ENCODE measurements at regions not wholly inside any gene's neighbourhood (a gene's known extent, or its start where the extent isn't known, plus 50 kb on each side); places are given as distances from the start of the nearest gene placed in this dataset.

GRCh38 chr6:169340395-169340794 lies 86.7 kb upstream of the THBS2 start:
- Histone ChIP-seq H3K27me3 (ENCODE audit: control insufficient read depth in 2 of 2, insufficient read depth in 2 of 2, low read length in 2 of 2) (no peaks in the 10 kb centered on the region), H3K27ac (ENCODE audit: insufficient read depth, low read depth, low read length) (no peak overlapping the region), H3K9ac (replicated peaks; ENCODE audit: extremely low read depth, insufficient read depth, low read length) (no peak overlapping the region), H3K4me3 (replicated peaks in 1 of 3; ENCODE audit: insufficient read depth in 1 of 3, low read depth in 1 of 3, low read length in 3 of 3) (no peak overlapping the region), H2AFZ (ENCODE audit: low read depth, low read length) (no peak overlapping the region), H3K9me1 (replicated peaks; ENCODE audit: control insufficient read depth, extremely low read depth, insufficient read depth, low read length) (no peaks in the 10 kb centered on the region), H3K9me3 (replicated peaks; ENCODE audit: control insufficient read depth, insufficient read depth, low read length) (no peaks in the 10 kb centered on the region), H3K36me3 (ENCODE audit: control insufficient read depth in 2 of 2, extremely low read depth in 1 of 2, insufficient read depth in 2 of 2, low read length in 2 of 2) (no peaks in the 10 kb centered on the region), H3K79me2 (ENCODE audit: control insufficient read depth, insufficient read depth, low read length) (no peaks in the 10 kb centered on the region), H3K4me2 (ENCODE audit: insufficient read depth, low read length) (no peak overlapping the region), H3K4me1 (ENCODE audit: control insufficient read depth, extremely low read depth, insufficient read depth, low read length) (no peaks in the 10 kb centered on the region), H4K20me1 (replicated peaks; ENCODE audit: control insufficient read depth, extremely low read depth, insufficient read depth, low read length) (no peaks in the 10 kb centered on the region)
- dilution Hi-C loops (cut with MboI; ENCODE audit: extremely low pct_ligation_motif_present, low sequenced_read_pairs) (no loop called here), intact Hi-C loops (cut with micrococcal nuclease) (no loop called here)
- ChIA-PET CTCF (no interaction called here), POLR2A (no interaction called here)
- FAIRE-seq (no peak), DNase-seq (ENCODE audit: low read depth, low spot score) (no peak)
- no peak for TF ChIP-seq CTCF (IDR thresholded peaks at IDR 0.05; ENCODE audit: extremely low read depth in 1 of 2, insufficient read depth in 1 of 2, low read depth in 1 of 2, low read length in 2 of 2)
- no peak for TF ChIP-seq EZH2 (IDR thresholded peaks at IDR 0.05; ENCODE audit: borderline replicate concordance, low read depth, low read length, severe bottlenecking)
- no peak for TF ChIP-seq FOS (IDR thresholded peaks at IDR 0.05; ENCODE audit: borderline replicate concordance, insufficient read depth, low read length)
- TF ChIP-seq GATA2 (IDR thresholded peaks at IDR 0.05; ENCODE audit: insufficient read depth, insufficient read length, low read depth, low read length), result no peak
- no peak for TF ChIP-seq POLR2AphosphoS5 (IDR thresholded peaks at IDR 0.05; ENCODE audit: insufficient read depth, low read depth, low read length)
- no peak for TF ChIP-seq POLR2A (IDR thresholded peaks at IDR 0.05; ENCODE audit: low read depth, low read length)
- no peak for TF ChIP-seq JUN (IDR thresholded peaks at IDR 0.05; ENCODE audit: borderline replicate concordance, insufficient read depth, insufficient read length, low read depth)
- TF ChIP-seq MAX (IDR thresholded peaks at IDR 0.05; ENCODE audit: insufficient read depth, insufficient read length), result no peak
- no peak for TF ChIP-seq MYC (IDR thresholded peaks at IDR 0.05; ENCODE audit: low read depth, low read length)
- no TSS peak for BruUV-seq (replicated peaks)

Data from endothelial cell of umbilical vein (primary cell).